Stimulated activated naive CD8-positive, alpha-beta T cell treated with anti-CD3 and anti-CD28 coated beads, Interleukin-15, Interleukin-2, amounts not matched to agents 100 ng/mL and 50 ng/mL, for 24 hours (primary cell): ENCODE measurements at regions not wholly inside any gene's neighbourhood (a gene's known extent, or its start where the extent isn't known, plus 50 kb on each side); places are given as distances from the start of the nearest gene placed in this dataset.

Experiments used
- H3K27ac Mint-ChIP-seq: one replicate; pipeline ENCODE4 v1.8.0; 2021; ENCODE audit warnings: mild to moderate bottlenecking, mixed read lengths
- H3K27me3 Mint-ChIP-seq: one replicate; pipeline ENCODE4 v1.8.0; 2021; ENCODE audit warnings: mixed read lengths
- H3K36me3 Mint-ChIP-seq: one replicate; pipeline ENCODE4 v1.8.0; 2021; ENCODE audit warnings: low read depth, mixed read lengths
- H3K4me1 Mint-ChIP-seq: one replicate; pipeline ENCODE4 v1.8.0; 2021; ENCODE audit warnings: low read depth, mixed read lengths
- H3K4me3 Mint-ChIP-seq: one replicate; pipeline ENCODE4 v1.8.0; 2021; ENCODE audit warnings: mild to moderate bottlenecking, mixed read lengths
- H3K9me3 Mint-ChIP-seq: one replicate; pipeline ENCODE4 v1.8.0; 2021; ENCODE audit warnings: mixed read lengths

GRCh38 chr13:29909975-29910674 lies 59.7 kb upstream of the UBL3 start:
- no peaks in the 10 kb centered on the region for H3K9me3 Mint-ChIP-seq
- no peaks in the 10 kb centered on the region for H3K27me3 Mint-ChIP-seq
- peaks cover 5% of the 10 kb centered on the region for H3K4me1 Mint-ChIP-seq
- H3K4me3 Mint-ChIP-seq = no peak overlapping the region
- no peaks in the 10 kb centered on the region for H3K36me3 Mint-ChIP-seq
- no peak overlapping the region for H3K27ac Mint-ChIP-seq

GRCh38 chr13:29909081-29909730 lies 58.8 kb upstream of the UBL3 start:
- Mint-ChIP-seq H3K9me3 (no peaks in the 10 kb centered on the region), H3K27me3 (no peaks in the 10 kb centered on the region), H3K36me3 (no peaks in the 10 kb centered on the region), H3K27ac (no peak overlapping the region), H3K4me3 (no peak overlapping the region), H3K4me1 (peaks cover 5% of the 10 kb centered on the region)

GRCh38 chr13:29908416-29909080 lies 58.1 kb upstream of the UBL3 start:
- Mint-ChIP-seq H3K27me3 (no peaks in the 10 kb centered on the region), H3K9me3 (no peaks in the 10 kb centered on the region), H3K36me3 (no peaks in the 10 kb centered on the region), H3K4me1 (peaks cover 5% of the 10 kb centered on the region), H3K27ac (no peak overlapping the region), H3K4me3 (no peak overlapping the region)

- H3K27ac Mint-ChIP-seq = no peak overlapping the region
- H3K4me3 Mint-ChIP-seq = no peak overlapping the region
- H3K36me3 Mint-ChIP-seq = no peaks in the 10 kb centered on the region
- H3K27me3 Mint-ChIP-seq = no peaks in the 10 kb centered on the region
- no peaks in the 10 kb centered on the region for H3K9me3 Mint-ChIP-seq
- peaks cover 11% of the 10 kb centered on the region for H3K4me1 Mint-ChIP-seq
Measured at GRCh38 chr13:29907670-29908069, 57.3 kb upstream of the UBL3 start.

DNA sequence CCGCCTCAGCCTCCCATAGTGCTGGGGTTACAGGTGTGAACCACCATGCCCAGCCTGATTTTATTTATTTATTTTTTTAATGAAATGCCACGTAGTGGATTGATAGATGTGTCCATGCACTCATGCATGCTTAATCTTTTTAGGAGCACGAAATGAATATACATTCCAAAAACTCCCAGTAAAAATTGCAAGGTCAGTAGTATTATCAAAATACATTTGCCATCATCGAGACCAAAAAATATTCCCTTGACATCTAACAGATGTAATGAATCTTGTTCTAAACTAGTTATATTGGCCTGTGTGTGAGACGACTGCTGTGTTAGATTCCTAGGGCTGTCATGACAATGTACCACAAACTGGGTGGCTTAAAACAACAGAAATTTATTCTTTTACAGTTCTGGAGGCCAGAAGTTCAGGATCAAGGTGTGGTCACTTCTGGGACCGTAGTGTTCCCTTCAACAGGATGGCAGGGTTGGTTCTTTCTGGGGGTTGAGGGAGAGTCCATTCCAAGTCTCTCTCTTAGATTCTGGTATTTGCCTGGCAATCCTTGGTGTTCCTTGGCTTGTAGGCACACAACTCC lies 56.1 kb upstream of the UBL3 start:
- Mint-ChIP-seq H3K36me3 (no peaks in the 10 kb centered on the region), H3K4me1 (peaks cover 22% of the 10 kb centered on the region), H3K27me3 (no peaks in the 10 kb centered on the region), H3K27ac (peak overlapping the region; percentile 46), H3K4me3 (no peak overlapping the region), H3K9me3 (no peaks in the 10 kb centered on the region)

DNA sequence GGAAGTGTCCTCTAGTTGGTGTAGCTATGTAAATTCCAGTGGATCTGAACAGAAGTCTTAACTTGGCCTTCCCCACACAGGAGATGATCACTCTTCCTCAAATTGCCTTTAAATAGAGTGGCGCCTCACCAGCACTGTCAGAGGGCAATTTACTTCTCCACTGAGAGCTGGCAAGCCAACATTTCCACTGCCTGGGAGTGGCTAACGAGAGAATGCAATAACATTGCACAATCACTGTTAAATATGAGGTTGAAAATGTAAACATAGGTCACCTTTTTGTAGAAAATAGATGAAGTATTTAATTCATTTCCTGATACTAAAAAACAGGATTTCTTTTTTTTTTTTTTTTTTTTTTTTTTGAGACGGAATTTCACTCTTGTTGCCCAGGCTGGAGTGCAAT lies 55.4 kb upstream of the UBL3 start:
- Mint-ChIP-seq H3K27ac (no peak overlapping the region), H3K9me3 (peaks cover 4% of the 10 kb centered on the region), H3K27me3 (no peaks in the 10 kb centered on the region), H3K4me1 (peaks cover 22% of the 10 kb centered on the region), H3K36me3 (no peaks in the 10 kb centered on the region), H3K4me3 (no peak overlapping the region)

GRCh38 chr13:29903996-29904395 lies 53.6 kb upstream of the UBL3 start:
- Mint-ChIP-seq H3K27me3 (no peaks in the 10 kb centered on the region), H3K9me3 (peaks cover 4% of the 10 kb centered on the region), H3K27ac (no peak overlapping the region)

DNA sequence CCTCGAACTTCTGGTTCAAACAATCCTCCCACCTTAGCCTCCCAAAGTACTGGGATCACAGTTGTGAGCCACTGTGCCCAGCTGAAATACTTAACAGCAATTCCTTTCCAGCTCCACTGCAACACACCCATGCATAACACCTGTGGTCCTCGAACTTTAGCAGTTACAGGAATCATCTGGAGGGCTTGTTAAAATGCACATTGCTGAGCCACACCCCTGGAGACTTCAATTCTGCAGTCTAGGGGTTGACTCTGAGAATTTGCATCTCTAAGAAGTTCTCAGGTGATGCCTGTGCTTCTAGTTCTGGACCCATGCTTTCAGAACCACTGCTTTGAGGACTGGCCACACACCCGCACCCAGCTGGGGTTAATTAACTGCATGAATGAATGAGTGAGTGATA lies 53.1 kb upstream of the UBL3 start:
- Mint-ChIP-seq H3K27me3 (no peaks in the 10 kb centered on the region), H3K36me3 (no peaks in the 10 kb centered on the region), H3K4me1 (peaks cover 22% of the 10 kb centered on the region), H3K9me3 (peaks cover 4% of the 10 kb centered on the region), H3K27ac (no peak overlapping the region), H3K4me3 (no peak overlapping the region)

More at GRCh38 chr13:29903996-29904395, 53.6 kb upstream of the UBL3 start:
- H3K4me3 Mint-ChIP-seq = no peak overlapping the region
- peaks cover 22% of the 10 kb centered on the region for H3K4me1 Mint-ChIP-seq
- no peaks in the 10 kb centered on the region for H3K36me3 Mint-ChIP-seq

GRCh38 chr13:29902632-29903305 lies 52.4 kb upstream of the UBL3 start:
- Mint-ChIP-seq H3K27me3 (no peaks in the 10 kb centered on the region), H3K4me3 (peak overlapping the region; percentile 55), H3K4me1 (peaks cover 17% of the 10 kb centered on the region), H3K9me3 (peaks cover 4% of the 10 kb centered on the region), H3K36me3 (no peaks in the 10 kb centered on the region), H3K27ac (peak overlapping the region; percentile 39)

- Mint-ChIP-seq H3K36me3 (no peaks in the 10 kb centered on the region), H3K27ac (peak overlapping the region; percentile 39), H3K4me3 (peak overlapping the region; percentile 55), H3K27me3 (no peaks in the 10 kb centered on the region), H3K9me3 (peaks cover 4% of the 10 kb centered on the region), H3K4me1 (peaks cover 16% of the 10 kb centered on the region)
Measured at GRCh38 chr13:29901710-29902631, 51.6 kb upstream of the UBL3 start.
